DMS153 (cell line): ENCODE measurements at regions not wholly inside any gene's neighbourhood (a gene's known extent, or its start where the extent isn't known, plus 50 kb on each side); places are given as distances from the start of the nearest gene placed in this dataset.
"Not testable (repeated sequence)": the region's sequence is repeated elsewhere in the genome, so short reads cannot be mapped to it uniquely, and the experiment has no call there.

Experiments
- DNase-seq: peaks from one replicate; lab custom pipeline; 2025; lab: John Stamatoyannopoulos, UW

GRCh38 chrX:122567911-122568310 lies 616.2 kb upstream of the GRIA3 start:
- no peak for DNase-seq

GRCh38 chrX:122572461-122572860 lies 611.6 kb upstream of the GRIA3 start:
- no peak for DNase-seq

GRCh38 chrX:122579036-122579435 lies 605.0 kb upstream of the GRIA3 start:
- DNase-seq, result no peak

GRCh38 chrX:122579526-122579925 lies 604.6 kb upstream of the GRIA3 start:
- no peak for DNase-seq

GRCh38 chrX:122582280-122582974 lies 601.7 kb upstream of the GRIA3 start:
- DNase-seq, result no peak

- DNase-seq, result no peak
These were observed 601.1 kb upstream of the GRIA3 start for GRCh38 chrX:122582975-122583305.

GRCh38 chrX:122583551-122583950 lies 600.5 kb upstream of the GRIA3 start:
- peak; percentile 67 for DNase-seq

- DNase-seq, result no peak
These were observed 599.1 kb upstream of the GRIA3 start for GRCh38 chrX:122584981-122585380.

GRCh38 chrX:122586831-122587230 lies 597.2 kb upstream of the GRIA3 start:
- no peak for DNase-seq

- no peak for DNase-seq
These were observed 592.5 kb upstream of the GRIA3 start for GRCh38 chrX:122591546-122591945.

- DNase-seq, result no peak
These were observed 587.1 kb upstream of the GRIA3 start for GRCh38 chrX:122596998-122597397.

GRCh38 chrX:122622795-122623194 lies 561.3 kb upstream of the GRIA3 start:
- peak; percentile 70 for DNase-seq

GRCh38 chrX:122625239-122625638 lies 558.8 kb upstream of the GRIA3 start:
- no peak for DNase-seq

GRCh38 chrX:122625821-122626220 lies 558.3 kb upstream of the GRIA3 start:
- DNase-seq, result no peak

- no peak for DNase-seq
These were observed 557.2 kb upstream of the GRIA3 start for GRCh38 chrX:122626871-122627270.

GRCh38 chrX:122641136-122641535 lies 542.9 kb upstream of the GRIA3 start:
- DNase-seq, result no peak

GRCh38 chrX:122641826-122642225 lies 542.3 kb upstream of the GRIA3 start:
- no peak for DNase-seq

- DNase-seq, result not testable (repeated sequence)
These were observed 528.8 kb upstream of the GRIA3 start for GRCh38 chrX:122655256-122655655.

- DNase-seq, result no peak
These were observed 517.5 kb upstream of the GRIA3 start for GRCh38 chrX:122666601-122667000.

- DNase-seq, result no peak
These were observed 516.4 kb upstream of the GRIA3 start for GRCh38 chrX:122667667-122668066.

- DNase-seq, result no peak
These were observed 480.3 kb upstream of the GRIA3 start for GRCh38 chrX:122703762-122704161.

- DNase-seq, result no peak
These were observed 444.3 kb upstream of the GRIA3 start for GRCh38 chrX:122739770-122740169.

- peak; percentile 51 for DNase-seq
These were observed 413.5 kb upstream of the GRIA3 start for GRCh38 chrX:122770581-122770980.

GRCh38 chrX:122771933-122772332 lies 412.1 kb upstream of the GRIA3 start:
- no peak for DNase-seq

- DNase-seq, result no peak
These were observed 406.3 kb upstream of the GRIA3 start for GRCh38 chrX:122777766-122778165.
